ENCODE measurements at regions not wholly inside any gene's neighbourhood (a gene's known extent, or its start where the extent isn't known, plus 50 kb on each side); places are given as distances from the start of the nearest gene placed in this dataset.

- DNase-seq = no peak
These were observed 567.4 kb upstream of the MKI67 start for GRCh38 chr10:128693493-128694131.

- DNase-seq = no peak
These were observed 568.1 kb upstream of the MKI67 start for GRCh38 chr10:128694168-128694850.

- DNase-seq = no peak
These were observed 568.9 kb upstream of the MKI67 start for GRCh38 chr10:128694851-128695725.

DNA sequence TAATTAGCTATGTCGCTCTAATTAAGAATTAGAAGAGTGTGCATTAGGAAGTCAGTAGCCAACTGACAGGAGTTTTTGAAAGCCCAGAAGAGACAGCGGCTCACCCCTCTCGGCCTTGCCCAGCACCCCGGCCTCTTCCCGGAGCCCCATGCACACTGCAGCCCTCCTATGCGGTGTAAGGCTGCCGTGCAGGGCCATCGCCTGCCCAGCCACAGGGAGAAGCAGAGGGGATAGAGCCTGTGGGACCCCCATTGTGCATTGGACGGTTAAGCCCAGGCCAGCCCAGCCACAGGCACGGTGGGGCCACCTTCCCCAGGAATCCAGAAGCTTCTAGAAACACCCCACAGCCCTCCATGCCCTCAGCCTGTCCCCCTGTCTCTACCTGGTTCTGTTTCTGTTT lies 569.7 kb upstream of the MKI67 start:
- DNase-seq = no peak

GRCh38 chr10:128697437-128697836 lies 571.2 kb upstream of the MKI67 start:
- no peak for DNase-seq

- DNase-seq = no peak
These were observed 575.2 kb upstream of the MKI67 start for GRCh38 chr10:128701381-128701780.

DNA sequence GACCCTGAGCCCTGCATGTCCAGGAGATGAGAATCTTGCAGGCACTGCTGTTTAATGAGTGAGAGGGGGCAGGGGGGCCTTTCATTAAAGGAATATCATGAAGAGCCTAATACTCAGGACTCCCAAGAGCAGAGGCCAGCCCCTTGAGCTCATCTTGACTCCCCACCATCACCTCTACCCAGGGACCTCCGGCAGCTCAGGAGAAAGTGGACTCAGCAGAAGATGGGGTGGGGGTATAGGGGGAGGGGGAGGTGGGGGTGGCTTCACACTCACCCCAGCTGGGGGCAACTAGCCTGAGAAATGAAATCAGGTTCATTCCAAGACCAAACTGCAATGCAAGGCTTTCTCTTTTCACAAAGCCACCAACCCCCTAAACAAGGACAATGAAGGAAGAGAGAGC lies 575.6 kb upstream of the MKI67 start:
- DNase-seq = no peak

GRCh38 chr10:128704716-128705115 lies 578.5 kb upstream of the MKI67 start:
- no peak for DNase-seq

- DNase-seq = no peak
These were observed 582.0 kb upstream of the MKI67 start for GRCh38 chr10:128708182-128708581.

GRCh38 chr10:128709686-128710085 lies 583.5 kb upstream of the MKI67 start:
- no peak for DNase-seq

GRCh38 chr10:128710098-128710797 lies 584.0 kb upstream of the MKI67 start:
- no peak for DNase-seq

DNA sequence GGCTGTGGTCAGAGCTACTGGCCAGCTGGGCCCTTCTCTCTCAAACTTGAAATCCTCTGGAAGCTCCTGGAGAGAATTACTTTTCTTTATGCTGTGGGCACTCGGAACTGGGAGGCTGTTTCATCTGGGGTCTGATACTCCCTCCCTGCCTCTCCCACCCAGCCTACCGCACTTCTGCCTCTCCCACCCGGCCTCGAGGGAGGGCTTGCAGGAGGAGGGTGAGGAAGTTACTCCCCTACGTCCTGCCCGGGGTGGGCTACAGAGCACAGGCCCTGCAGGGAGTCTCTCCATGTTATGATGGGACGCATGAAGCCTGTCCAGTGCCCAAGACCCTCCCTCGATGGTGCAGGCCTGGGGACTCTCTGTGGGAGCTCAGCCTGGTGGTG lies 584.6 kb upstream of the MKI67 start:
- no peak for DNase-seq

DNA sequence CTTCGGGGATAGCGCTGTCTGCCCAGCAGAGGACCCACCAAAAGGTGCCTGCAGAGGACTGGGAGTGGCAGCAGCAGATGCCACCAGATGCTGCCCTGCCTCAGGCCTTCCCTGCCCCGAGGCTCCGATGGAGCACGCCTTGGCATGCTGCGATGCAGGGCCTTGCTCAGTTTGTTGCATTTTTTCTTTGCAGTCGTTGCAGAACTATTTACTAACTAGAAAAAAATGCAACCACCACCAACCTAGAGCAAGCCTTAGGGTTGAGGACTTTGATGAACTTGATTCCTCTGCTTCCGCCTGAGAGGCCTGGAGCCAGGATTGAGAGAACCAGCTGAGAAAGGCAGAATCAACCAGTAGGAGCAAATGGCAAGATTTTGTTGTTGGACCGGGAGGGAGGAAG lies 585.6 kb upstream of the MKI67 start:
- DNase-seq = no peak

GRCh38 chr10:128712661-128713400 lies 586.6 kb upstream of the MKI67 start:
- DNase-seq = no peak

GRCh38 chr10:128713471-128713870 lies 587.2 kb upstream of the MKI67 start:
- no peak for DNase-seq

- DNase-seq = no peak
These were observed 587.8 kb upstream of the MKI67 start for GRCh38 chr10:128713874-128714570.

DNA sequence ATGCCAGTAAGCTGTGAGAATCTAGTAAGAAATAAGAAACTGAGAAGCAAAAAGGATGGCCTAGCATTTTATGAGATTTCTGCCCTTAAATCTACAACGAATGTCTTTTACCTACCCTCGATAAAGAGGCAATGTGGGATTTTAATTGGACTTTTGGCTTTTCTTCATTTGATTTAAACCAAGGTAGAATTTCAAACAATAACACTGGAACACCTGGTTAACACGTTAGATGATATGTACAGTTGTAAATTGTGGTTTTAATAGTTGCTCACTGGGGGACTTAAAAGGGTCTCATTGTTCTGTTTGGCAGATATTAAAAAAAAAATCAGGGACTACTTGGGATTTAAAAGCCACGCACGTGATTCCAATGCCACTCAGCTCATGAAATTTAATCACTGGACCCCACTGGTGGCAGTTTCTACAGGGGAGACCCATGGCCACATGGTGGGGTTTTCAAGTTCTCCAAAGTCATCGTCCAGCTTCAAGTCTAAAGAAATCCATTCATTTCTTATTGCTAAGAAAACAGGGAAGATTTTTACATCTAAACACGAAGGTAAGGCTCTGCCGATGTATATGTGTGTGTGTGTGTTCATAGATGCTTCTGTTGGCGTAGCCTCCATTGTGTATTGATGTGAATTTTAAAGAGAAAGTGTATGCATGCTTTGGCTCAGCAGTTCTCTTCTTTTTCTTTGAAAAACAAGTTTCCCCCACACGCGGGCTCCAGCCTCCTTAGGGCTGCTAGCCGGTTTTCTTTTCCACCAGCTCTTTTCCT lies 588.6 kb upstream of the MKI67 start:
- DNase-seq = no peak

DNA sequence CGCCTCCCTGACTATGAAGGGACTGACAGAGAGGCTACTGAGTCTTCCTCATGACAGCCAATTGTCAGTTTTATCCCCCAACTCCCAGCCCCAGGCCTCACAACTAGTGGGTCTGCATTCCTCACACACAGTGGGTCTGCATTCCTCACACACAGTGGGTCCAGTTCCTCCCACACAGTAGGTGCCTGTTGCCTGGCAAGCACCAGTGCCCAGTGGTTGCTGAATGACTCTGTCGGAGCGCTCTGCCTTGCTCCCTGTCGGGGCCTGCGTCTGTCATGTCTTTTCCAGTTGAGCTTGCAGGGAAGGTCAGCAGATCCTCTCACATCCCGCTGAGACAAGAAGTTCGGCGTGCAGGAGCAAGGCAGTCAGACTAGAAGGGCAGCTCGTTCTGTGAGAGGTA lies 590.0 kb upstream of the MKI67 start:
- DNase-seq = no peak

DNA sequence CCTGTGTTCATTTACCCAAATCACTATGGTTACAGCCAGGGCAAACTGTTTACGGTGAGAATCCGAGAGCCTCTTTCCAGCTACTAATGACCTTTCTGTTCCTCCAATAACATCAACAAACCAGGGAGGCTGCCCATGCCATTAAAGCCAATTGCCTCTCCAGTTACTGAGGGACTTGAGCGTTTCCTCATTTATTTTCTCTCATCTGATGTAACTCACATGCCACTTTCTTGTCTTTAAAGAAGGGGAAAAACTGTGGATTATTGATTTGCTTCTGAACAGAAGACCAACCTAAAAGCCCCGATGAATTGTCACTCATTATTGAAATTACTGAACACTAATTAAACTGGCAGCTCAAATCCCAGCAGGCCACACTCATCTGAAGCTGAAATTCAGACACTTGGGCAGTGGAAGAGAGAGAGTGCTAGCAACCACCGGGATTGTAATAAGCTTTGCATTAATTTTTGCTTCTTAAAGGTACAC lies 595.8 kb upstream of the MKI67 start:
- DNase-seq = no peak

DNA sequence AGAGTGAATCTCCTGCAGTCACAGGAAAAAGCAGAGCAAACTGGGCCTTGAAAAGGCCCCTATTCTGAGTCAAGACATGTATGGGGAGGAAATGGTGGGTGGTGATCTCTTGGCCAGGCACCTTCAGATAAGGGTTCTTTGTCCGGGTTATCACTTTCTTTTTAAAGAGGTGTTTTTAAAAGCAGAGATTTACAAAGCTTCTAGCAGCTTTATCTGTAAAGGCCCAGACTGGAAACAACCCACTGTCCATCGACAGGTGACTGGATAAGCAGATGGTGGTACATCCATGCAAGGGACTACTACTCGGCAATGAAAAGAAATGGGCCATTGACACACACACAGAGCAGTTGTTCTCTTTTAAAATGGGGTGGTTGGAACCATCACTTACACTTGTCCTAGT lies 596.7 kb upstream of the MKI67 start:
- DNase-seq = no peak

- no peak for DNase-seq
These were observed 597.5 kb upstream of the MKI67 start for GRCh38 chr10:128723631-128724205.
